ENCODE measurements at regions not wholly inside any gene's neighbourhood (a gene's known extent, or its start where the extent isn't known, plus 50 kb on each side); places are given as distances from the start of the nearest gene placed in this dataset.

GRCh38 chr5:159752622-159753275 lies 163.5 kb upstream of the ADRA1B start:
- ATAC-seq (ENCODE audit: low FRiP score) (no peak), DNase-seq (ENCODE audit: low spot score) (no peak)
- no peak for TF ChIP-seq CTCF (IDR thresholded peaks at IDR 0.05)

GRCh38 chr5:159758189-159758588 lies 158.1 kb upstream of the ADRA1B start:
- DNase-seq (ENCODE audit: low spot score) (no peak), ATAC-seq (ENCODE audit: low FRiP score) (no peak)
- TF ChIP-seq CTCF (IDR thresholded peaks at IDR 0.05) = no peak

- TF ChIP-seq CTCF (IDR thresholded peaks at IDR 0.05) = no peak
- ATAC-seq (ENCODE audit: low FRiP score) (no peak), DNase-seq (ENCODE audit: low spot score) (no peak)
These were observed 156.4 kb upstream of the ADRA1B start for GRCh38 chr5:159759791-159760290.

DNA sequence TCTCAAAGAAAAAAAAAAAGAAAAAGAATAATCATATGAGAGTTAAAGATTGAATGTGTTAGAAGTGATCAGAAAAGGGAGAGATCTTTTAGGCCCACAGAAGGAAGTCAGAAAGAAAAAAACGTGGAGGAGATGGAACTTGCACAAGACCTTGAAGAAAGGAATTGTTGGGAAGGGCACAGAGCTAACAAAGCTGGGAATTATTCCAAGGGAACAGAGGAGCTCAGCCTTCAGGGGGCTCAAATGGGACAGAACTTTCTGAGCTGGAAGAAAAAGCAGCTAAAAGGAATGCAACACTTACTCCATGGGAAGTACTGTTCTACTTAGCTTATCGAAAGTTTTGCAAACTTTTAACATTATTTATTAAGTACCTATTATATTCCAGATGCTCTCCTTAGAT lies 153.4 kb upstream of the ADRA1B start:
- TF ChIP-seq CTCF (IDR thresholded peaks at IDR 0.05) = no peak
- ATAC-seq (ENCODE audit: low FRiP score) = no peak
- no peak for DNase-seq (ENCODE audit: low spot score)

DNA sequence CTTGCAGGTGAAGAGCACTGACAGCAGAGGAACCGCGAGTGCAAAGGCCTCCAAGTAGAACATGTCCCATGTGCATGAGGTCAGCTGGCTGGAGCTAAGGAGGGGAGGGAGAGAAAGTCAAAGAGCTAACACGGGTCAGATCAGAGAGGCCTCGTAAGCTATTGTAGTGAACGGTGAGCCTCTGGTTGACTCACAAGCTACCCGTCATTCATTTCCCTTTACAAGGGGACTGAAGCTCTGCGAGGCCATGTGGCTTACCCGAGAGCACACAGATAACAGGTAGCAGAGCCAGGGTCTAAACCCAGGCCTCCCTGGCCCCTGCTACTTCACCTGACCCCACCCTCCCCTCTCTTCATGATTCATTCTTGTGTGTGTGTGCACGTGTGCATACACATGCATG lies 152.7 kb upstream of the ADRA1B start:
- ATAC-seq (ENCODE audit: low FRiP score) (no peak), DNase-seq (ENCODE audit: low spot score) (no peak)
- TF ChIP-seq CTCF (IDR thresholded peaks at IDR 0.05) = no peak

DNA sequence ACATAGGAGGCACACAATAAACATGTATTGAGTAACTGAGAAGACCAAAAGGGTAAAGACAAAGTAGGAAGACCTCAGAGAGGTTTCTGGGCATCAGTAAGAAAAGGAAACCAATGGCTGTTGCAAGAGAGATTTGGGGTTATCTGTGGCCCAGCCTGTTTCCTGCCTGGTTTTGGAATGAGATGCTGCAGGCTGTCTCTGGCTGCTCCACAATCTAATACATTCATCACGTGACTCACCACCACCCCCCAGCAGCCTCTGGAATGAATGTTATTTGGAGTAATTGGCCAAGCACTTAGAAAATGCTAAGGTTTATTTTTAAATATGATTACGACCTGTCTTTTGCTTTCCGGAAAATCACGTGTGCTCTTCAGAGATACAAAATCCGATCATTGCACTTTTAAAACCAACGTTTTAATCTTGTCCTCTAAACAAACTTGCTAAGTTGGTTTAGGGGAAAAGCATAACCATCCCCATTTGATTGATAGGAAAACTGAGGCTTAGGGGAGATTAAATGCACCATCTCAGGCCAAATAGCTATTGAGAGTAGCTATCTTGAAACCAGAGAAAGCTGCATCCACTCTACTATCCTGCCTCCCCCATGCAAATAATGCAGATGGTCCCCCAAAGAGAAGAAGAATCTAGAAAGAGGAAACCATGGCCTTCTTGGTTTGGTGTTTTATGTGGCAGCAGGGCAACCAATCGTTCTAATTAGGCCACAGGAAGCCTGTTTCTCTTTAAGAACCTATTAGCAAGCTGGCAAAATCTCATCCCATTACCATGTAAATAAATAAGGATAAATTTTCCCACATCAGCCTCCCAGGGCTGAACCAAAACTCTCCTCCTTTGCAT lies 151.8 kb upstream of the ADRA1B start:
- ATAC-seq (ENCODE audit: low FRiP score) = peak; percentile 80
- TF ChIP-seq CTCF (IDR thresholded peaks at IDR 0.05) = no peak
- peak; percentile 65 for DNase-seq (ENCODE audit: low spot score)

DNA sequence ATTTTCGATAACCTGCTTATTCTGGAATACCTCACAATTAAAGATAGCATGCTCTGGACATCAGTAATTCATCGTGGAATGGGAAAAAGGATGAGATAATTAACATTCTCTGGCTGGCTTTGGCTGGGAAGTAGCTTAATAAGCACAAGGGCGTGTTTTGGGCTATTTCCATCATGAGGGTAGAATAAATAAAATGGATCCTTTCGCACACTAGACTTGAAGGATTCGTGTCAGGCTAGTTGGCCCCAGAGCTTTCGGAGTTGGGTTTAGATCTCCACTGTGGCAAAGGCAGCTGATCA lies 151.2 kb upstream of the ADRA1B start:
- no peak for TF ChIP-seq CTCF (IDR thresholded peaks at IDR 0.05)
- DNase-seq (ENCODE audit: low spot score) (no peak), ATAC-seq (ENCODE audit: low FRiP score) (peak; percentile 26)
